Activated CD4-positive, CD25-positive, alpha-beta regulatory T cell (primary cell): ENCODE measurements at regions not wholly inside any gene's neighbourhood (a gene's known extent, or its start where the extent isn't known, plus 50 kb on each side); places are given as distances from the start of the nearest gene placed in this dataset.

Experiments used
- DNase-seq, 4 experiments: peaks; one replicate each; lab custom pipeline; 2025; lab: John Stamatoyannopoulos, UW

DNA sequence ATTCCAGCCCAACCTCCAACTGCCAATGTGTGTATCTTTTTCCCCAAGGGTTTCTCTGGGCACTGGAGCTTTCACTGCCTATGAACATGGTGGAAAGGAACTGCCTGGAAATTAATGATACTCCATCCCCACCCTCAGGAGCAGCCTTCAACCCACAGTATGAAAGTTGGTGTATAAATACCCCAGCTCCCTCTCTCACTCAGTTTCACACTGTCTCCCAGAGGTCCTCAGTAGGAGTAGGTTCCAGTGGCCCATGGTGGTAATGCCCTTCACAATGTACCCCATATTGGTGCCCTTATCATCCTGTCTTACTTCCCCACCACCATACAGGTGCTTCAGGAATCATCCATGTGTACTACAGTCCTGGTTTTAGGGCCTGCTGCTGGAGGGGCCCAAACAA, 462.6 kb downstream of the MIAT start:
- DNase-seq: no peak

DNA sequence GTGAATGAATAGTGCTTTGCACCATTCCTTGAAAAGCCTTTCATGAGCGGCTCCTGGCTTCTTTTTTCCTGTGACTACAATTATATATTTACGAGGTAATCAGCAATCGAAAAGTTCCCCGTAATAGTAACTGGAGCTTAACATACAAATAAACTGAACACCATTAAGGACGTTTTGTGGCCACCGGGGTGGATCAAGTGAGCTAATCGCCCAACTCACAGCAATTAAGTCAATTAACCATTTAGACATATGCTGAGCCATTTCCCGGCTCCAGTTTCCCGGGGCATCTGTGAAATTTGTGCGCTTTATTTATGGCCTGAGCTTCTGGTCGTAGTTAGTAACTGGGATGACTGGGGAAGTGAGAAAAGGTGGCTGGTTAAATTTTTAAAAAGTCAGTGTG, 465.2 kb downstream of the MIAT start:
- no peak for DNase-seq

DNA sequence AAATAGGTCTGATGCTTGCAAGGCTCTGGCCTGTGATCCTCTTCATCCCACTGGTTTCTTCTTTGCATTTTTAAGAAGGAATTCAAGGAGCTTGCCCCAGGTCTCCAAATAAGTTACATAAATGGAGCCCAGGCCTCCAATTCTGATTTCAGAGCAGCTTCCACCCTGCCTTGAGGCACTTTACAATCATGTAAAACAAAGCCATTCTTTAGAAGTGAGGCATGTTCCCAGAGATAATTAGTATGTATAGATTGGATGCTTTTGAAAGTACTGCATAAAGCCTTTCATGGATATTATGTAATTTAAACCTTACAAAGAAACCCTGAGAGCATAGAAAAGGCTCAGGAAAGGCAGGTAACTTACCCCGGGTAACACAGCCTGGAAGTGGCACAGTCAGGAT, 466.5 kb downstream of the MIAT start:
- DNase-seq: no peak

DNA sequence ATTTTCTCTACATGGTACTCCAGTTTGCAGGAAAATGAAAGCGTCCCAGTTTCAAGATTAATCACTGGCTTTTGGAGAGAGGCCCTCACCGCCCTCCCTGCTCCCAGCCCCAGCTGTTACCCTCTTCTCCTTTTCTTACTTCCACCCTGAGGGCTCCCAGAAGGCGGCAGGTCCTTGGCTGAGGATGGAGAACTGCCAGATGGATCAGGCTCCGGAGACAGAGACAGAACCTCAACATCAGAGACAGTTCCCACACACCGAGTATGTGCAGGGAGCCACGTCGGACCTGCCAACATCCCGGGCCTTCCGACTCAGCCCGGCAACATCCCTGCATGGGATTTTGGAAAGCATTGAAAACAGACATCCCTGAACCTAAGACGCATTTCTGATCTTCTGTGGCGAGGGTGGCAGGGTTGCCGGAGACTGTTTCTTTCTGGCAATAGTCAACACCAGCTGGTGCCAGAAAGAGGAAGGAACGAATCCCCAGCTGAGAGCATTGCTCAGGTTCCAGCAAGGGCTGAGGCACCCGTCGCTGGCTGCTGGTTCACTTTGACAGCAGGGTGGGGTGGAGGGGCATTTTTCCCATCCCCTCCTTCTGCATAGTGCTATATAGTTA, 467.1 kb downstream of the MIAT start:
- no peak for DNase-seq

DNA sequence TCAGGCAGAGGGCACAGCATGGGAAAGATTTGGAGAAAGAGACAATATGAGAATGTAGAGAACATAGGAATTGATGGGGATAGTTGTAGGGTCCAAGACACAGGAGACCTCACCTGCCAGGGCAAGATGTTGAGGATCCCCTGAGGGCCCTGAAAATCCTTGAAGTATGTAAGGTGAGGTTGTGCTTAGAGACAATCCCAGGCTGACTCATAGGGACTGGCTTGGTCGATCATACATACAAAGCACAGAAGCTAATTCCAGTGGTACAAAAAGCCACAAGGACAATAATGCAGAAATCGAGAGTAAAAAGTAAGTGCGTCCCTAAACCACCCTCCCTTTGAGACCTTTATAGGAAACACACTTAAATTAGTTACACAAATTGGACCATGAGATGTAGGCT, 468.2 kb downstream of the MIAT start:
- no peak for DNase-seq

DNA sequence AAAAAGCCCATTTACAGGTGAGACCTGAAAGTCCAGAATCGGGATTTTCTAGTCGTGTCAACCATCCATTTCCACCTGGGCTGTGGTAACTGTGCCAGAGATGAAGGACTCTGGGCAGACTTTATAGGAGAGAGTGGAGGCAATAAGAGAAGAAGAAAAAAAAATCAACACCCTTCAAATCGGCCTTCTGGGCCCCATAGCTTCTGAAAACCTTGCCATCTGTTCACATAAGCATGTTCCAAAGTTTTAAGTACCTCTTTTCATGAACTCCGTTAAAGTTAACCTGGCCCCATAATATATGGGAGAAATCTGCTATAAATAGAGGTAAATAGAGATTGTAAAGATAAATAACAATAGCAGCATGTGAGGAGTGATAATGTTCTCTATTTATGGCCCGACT, 470.5 kb downstream of the MIAT start:
- no peak for DNase-seq

DNA sequence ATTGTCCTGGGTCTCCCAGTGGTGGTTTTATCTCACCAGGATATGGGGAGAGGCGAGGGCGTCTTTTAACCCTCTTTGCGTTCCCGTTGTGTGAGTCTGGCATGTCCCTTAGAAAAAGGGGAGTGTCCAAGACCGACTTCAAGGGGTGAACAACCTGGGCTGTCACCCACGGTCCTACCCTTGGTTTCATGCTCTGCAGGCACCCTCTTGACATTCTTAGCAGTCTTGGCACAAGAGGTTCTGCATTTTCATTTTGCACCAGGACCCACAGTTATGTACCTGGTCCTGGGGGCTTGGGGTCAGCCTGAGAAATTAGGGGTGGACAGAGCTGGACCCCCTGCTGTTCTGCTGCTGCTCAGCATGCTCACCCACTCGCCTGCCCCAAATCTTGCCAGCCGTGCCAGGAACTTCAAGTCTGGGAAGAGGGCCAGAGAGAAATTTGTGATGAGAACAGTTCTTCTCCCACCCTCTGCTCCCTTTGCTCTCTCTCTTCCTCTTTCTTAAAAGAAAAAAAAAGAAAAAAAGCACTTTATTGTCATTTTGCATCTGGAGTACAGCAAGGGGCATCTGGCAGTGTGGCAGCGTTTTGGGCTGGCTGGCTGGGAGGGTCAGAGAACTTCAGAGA, 471.2 kb downstream of the MIAT start:
- no peak for DNase-seq

DNA sequence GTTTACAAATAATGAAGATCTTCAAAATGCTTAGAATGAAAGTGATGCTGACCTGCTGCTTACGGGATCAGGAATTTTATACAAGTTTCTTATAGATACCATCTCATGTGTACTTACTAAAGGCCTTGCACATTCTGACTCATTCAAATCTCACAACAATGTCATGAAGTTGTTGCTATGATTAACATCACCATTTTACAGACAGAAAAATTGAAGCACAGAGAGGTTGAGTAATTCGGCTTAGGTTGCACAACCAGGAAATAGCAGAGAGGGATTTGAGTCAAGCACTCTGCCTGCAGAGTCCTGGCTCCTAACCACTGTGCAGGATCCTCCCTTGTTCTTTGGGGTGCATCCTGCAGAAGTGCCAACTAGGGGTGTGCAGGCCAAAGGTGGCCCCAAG, 471.9 kb downstream of the MIAT start:
- no peak for DNase-seq

DNA sequence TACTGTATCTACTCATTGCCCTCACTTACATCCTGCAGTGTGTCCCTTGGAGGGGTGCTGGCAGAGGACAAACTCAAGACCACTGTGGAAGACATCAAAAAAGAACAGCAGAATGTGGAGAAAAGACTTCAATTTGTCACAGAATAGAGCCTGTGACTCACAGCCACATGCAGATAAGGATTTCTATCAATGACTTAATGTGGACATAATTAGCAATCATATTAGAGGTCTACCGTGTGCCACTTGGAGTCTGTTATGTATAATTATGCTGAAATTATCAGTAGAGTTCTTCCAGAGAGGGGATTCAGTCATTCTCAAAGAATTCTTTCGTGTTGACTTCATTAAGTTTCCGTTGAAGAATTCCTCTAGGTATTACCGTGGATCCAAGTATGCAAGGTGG, 473.5 kb downstream of the MIAT start:
- DNase-seq: no peak

DNA sequence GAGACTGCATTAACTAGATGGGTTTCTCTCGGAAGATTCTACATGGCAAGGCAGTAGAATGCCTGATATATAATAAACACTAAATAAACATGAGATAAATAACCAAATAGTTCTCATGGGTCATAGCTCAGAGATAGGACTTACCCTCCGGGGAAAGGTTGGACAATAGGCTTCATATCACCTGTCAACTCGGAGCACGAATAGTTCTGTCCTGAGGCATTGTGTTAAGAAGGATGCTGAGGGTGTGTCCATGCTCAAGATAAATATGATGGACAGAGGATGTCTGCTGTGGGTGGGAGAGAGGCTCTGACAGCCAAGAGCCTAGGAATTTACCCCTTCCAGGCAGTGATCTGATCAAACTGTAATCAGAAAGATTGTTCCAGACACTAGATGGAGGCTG, 474.0 kb downstream of the MIAT start:
- no peak for DNase-seq

DNA sequence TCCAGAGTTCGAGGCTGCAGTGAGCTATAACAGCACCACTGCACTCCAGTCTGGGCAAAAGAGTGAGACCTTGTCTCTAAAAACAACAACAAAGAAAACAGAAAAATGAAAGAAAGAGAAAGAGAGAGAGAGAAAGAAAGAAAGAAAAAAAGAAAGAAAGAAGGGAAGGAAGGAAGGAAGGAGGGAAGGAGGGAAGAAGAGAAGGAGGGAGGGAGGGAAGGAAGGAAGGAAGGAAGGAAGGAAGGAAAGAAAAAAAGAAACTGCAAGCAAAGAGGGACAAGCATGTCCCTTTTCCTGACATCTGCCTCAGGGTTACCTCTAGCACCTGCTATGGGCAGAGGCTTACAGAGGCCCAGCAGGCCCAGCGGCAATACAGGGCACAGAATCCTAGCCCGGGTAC, 475.0 kb downstream of the MIAT start:
- DNase-seq: no peak

DNA sequence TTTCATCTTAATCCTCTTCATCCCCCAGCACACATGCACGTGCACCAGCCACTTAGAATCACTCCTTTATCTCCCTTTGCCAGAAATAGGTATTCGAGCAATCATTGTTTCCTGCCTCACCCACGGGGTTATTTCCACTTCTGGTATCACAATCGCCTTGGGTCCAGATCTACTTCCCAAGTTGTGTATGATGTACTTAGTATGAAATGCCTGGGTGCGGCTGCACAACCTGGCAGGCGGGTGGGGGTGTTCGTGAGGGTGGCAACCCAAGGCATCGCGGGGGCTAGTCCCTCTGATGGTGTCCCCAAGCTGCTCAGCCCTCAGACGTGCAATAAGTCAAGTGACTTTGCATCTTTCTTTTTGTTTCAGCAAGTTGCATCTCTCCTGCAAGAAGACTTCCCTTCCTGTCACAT, 475.6 kb downstream of the MIAT start:
- no peak for DNase-seq

DNA sequence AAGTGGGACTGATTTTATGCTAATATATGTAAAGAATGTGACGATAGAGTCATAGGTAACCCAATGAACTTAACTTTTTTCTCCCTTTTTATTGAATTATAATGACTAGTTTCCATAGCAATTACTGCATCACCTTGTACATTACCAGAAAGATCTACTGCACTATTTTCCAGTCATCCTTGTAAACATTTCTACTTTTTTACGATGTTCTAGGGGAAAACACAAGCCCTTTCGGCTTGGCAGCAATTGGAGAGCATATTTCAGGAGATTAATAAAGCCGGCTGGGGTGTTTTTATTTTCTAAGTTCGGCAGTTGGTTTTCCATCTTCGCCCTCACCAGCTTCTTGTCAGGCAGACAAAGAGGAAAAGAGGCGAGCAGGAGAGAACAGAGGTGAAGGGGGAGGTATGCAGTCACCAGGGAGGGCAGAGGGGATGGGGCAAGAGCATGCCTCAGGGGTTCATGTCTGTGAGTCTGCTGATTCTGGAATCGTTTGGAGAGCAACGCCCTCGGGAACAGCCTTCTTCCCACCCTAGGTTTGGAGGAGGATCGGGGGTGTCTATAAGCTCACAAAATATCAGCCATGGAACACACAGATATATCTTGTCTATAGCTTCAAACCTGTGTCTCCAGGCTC, 476.4 kb downstream of the MIAT start:
- no peak for DNase-seq

DNA sequence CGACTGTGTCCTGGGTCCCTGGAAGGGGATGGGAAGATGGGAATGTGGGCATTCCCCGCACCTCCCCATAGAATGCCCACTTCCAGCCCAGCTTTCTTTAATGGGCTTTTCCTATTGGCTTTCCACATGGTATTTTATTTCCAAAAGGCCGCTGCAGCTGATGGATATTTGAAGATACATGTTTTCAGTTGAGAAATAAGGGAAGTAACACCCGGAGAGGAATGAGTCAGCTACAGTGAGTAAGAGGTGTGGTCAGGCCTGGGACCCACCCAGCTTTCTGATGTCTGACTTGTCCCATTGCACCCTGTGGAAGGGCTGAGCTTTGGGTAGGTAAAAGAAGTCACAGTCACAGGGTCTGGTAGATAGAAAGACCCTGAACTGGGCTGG, 476.9 kb downstream of the MIAT start:
- DNase-seq: no peak

DNA sequence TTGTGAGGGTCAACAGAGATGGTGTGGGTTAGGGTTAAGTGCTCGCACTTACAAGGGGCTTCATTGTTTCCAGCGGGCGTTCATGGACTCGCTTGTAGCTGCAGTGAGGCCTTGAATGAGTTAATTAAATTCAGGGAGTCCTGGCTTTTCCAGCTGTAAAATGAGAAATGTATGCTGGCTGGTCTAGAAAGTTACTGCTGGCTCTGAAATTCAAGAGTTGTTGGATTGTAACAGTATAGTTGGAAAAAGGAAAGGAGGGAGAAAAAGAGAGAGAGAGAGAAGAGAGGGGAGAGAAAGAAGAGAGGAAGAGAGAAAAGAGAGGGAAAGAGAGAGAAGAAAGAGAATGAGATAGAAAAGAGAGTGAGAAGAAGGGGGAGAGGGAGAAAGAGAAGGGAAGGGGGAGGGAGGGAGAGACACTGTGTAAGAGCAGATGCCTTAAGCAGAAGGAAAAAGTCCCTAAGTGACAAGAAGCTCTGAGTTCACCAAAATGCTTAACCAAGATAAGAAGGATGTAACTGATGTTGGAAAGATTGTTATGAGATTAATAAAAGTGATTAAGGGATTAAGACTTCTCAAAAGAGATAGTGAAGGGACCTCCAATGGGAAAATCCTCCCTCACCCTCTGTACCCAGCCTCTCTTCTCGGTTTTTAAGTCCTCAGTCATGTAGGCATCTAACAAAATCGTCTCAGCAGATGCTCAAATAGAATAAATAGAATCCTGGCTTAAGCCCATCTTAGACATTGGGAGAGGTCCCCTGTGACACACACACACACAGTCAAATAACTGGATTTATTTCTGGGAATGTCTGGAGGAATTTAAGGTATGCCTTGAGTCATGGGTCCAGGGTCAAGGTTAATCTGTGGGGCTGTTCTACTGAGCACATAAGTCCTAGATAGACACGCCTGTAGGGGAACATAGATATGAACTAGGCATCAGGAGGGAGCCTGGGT, 477.9 kb downstream of the MIAT start:
- DNase-seq: no peak

DNA sequence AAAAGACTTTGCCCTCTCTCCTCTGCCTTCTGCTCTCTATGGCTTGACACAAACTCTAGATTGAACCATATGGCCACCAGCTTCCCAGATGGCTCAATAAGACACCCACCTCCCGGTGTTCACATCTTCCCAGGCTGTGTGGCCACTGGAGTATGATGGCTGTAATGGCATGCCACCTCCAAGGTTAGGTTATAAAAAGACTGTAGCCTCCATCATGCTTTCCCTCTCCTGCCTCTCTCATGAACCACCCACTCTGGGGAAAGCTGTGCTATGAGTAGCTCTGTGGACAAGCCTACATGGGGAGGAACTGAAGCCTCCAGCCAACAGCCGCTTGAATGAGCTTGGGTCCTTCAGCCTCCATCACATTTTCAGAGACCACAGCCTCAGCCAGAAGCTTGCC, 479.2 kb downstream of the MIAT start:
- no peak for DNase-seq

DNA sequence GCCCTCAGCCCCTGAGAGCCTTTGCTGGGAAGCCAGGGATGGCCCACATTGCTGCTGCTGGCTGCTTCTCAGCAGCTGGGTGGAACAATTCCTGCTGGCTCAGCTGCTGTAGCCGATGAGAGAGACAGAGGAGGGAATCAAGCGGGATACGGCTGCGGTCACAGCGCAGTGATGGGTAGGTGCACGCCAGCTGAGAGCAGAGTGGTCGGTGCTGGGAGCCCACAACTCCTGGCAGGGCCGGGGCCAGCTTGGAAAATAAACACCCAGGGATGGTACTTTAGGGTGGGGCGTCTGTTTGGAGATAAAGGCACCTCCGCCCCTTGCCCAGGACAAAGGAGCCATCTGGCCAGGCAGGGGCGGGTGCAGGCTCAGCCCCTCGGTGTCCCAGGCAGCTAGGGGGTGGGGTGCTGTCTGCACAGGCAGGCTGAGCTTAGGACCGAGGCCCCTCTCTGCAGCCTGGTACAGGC, 480.5 kb downstream of the MIAT start:
- no peak for DNase-seq

DNA sequence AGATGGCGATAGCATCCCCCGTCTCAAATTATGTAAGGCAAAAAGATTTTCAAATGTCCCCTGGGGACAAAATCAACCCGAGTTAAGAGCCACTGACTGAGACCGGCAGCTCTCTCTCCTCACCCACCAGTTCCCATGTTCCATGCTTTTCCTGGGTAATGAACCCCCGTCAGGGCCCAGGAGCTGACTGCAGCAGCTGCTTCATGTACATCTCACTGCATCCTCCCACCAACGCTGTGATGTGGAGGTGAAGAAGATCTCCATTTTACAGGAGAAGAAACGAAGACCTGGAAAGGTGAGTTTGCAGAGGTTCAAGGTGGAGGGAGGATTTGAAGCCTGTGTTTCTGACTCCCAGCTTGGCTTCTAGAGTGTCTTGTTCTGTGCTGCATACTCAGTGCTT, 481.1 kb downstream of the MIAT start:
- no peak for DNase-seq

DNA sequence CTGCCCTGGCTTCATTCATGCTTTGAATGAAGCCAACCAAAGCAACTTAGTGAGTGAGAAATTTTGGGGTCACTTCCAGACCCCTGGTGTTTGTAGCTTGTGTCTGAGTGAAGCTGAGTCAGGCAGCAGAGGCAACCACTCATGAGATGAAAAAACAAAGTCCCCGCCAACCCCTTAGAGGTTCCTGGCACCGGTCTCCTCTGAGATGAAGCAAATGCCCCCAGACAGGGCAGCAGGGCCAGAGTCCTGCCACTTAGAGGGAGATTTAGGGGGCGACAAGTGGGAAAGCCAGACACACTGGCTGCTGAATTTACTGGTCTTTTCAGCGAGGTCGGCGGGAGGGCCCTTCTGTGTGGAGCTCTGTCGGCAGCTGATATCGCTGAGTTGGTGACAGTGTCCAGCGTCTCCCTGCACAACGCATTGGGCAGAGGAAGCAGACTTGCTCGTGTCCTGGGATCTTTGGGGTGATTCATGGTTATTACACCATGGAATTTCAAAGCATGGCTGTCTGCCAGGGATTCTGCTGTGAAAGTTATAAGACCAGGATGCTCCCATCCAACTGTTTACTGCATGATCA, 482.6 kb downstream of the MIAT start:
- DNase-seq: no peak

DNA sequence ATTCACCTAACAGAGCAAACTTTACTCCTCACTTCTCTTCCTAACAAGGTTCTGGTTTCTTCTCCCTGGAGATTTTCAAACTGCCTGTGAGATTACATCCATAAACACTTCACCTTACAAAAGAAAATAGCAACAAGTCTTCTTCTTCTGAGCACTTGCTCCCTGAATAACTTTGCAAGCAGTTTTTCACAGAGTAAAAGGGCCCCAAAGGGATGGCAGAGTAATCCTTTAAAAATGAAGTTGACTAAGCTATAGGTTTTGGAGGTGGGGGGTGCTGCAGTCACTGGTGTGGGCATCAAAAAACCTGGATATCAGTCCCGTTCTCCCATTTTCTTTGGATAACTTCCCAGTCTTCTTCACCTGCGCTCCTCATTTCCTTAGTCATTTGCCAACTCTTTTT, 484.9 kb downstream of the MIAT start:
- DNase-seq: no peak

DNA sequence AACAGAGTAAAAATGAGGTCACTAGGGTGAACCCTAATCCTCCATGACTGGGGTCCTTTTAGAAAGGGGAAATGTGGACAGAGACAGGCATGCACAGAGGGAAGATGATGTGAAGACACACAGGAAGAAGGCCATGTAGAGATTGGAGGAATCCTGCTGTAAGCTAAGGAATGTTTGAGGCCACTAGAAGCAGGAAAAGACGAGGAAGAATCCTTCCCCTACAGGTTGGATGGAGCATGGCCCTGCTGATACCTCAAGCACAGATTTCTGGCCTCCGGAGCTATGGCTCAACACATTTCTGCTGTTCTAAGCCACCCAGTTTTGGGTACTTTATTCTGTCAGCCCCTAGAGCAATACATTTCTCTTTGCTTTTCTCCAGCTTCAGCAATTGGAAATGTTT, 486.9 kb downstream of the MIAT start:
- DNase-seq: no peak
